ENCODE measurements at regions not wholly inside any gene's neighbourhood (a gene's known extent, or its start where the extent isn't known, plus 50 kb on each side); places are given as distances from the start of the nearest gene placed in this dataset.

GRCh38 chr7:124124201-124124600, 91.3 kb upstream of the TMEM229A start:
- TF ChIP-seq CTCF (IDR thresholded peaks at IDR 0.05 in 4 of 5, conservative IDR thresholded peaks at IDR 0.05 in 1 of 5) (no peak), POLR2A (IDR thresholded peaks at IDR 0.05) (no peak)
